ENCODE measurements at regions not wholly inside any gene's neighbourhood (a gene's known extent, or its start where the extent isn't known, plus 50 kb on each side); places are given as distances from the start of the nearest gene placed in this dataset.

- H3K4me3 ChIP-seq (replicated peaks; ENCODE audit: low read depth, low read length), result no peak overlapping the region
- DNase-seq (ENCODE audit: extremely low read depth, low read depth), result no peak
- TF ChIP-seq CTCF (IDR thresholded peaks at IDR 0.05; ENCODE audit: low read depth, low read length, missing control alignments), result no peak
Measured at GRCh38 chr7:136652635-136653370, 215.6 kb upstream of the CHRM2 start.

GRCh38 chr7:136640977-136641376, 227.5 kb upstream of the CHRM2 start:
- no peak overlapping the region for H3K4me3 ChIP-seq (replicated peaks; ENCODE audit: low read depth, low read length)
- DNase-seq (ENCODE audit: extremely low read depth, low read depth), result no peak

GRCh38 chr7:136637813-136638212, 230.6 kb upstream of the CHRM2 start:
- TF ChIP-seq CTCF (IDR thresholded peaks at IDR 0.05; ENCODE audit: low read depth, low read length, missing control alignments), result no peak
- H3K4me3 ChIP-seq (replicated peaks; ENCODE audit: low read depth, low read length), result no peak overlapping the region
- DNase-seq (ENCODE audit: extremely low read depth, low read depth), result no peak

More at GRCh38 chr7:136640977-136641376, 227.5 kb upstream of the CHRM2 start:
- TF ChIP-seq CTCF (IDR thresholded peaks at IDR 0.05; ENCODE audit: low read depth, low read length, missing control alignments), result no peak

GRCh38 chr7:136635751-136636150, 232.7 kb upstream of the CHRM2 start:
- TF ChIP-seq CTCF (IDR thresholded peaks at IDR 0.05; ENCODE audit: low read depth, low read length, missing control alignments), result no peak
- DNase-seq (ENCODE audit: extremely low read depth, low read depth), result no peak
- H3K4me3 ChIP-seq (replicated peaks; ENCODE audit: low read depth, low read length), result no peak overlapping the region

GRCh38 chr7:136618818-136619217, 249.6 kb upstream of the CHRM2 start:
- no peak for DNase-seq (ENCODE audit: extremely low read depth, low read depth)
- no peak for TF ChIP-seq CTCF (IDR thresholded peaks at IDR 0.05; ENCODE audit: low read depth, low read length, missing control alignments)
- no peak overlapping the region for H3K4me3 ChIP-seq (replicated peaks; ENCODE audit: low read depth, low read length)

GRCh38 chr7:136617176-136617575, 251.3 kb upstream of the CHRM2 start:
- no peak overlapping the region for H3K4me3 ChIP-seq (replicated peaks; ENCODE audit: low read depth, low read length)
- no peak for TF ChIP-seq CTCF (IDR thresholded peaks at IDR 0.05; ENCODE audit: low read depth, low read length, missing control alignments)
- no peak for DNase-seq (ENCODE audit: extremely low read depth, low read depth)

Measured in HFF-Myc (cell line).